SU-DHL-6 (cell line): ENCODE measurements at regions not wholly inside any gene's neighbourhood (a gene's known extent, or its start where the extent isn't known, plus 50 kb on each side); places are given as distances from the start of the nearest gene placed in this dataset.

ENCODE experiments used
- EZH2phosphoT487 ChIP-seq: fragments of 200-600 bp; sonication (generic), shearing (Covaris generic); conservative IDR thresholded peaks from 2 replicates; pipeline ENCODE4 v1.6.1; 2018; ENCODE audit warnings: mild to moderate bottlenecking, antibody characterized with exemption, low read length, moderate library complexity, mixed read lengths
- TF ChIP-seq, protein P1 (sequence below): fragments of 200-600 bp; sonication (generic); IDR thresholded peaks from one replicate; pipeline ENCODE4 v1.5.1; 2017; ENCODE audit warnings: antibody characterized with exemption, mild to moderate bottlenecking, low read length, moderate library complexity; ENCODE audit not compliant: insufficient read depth, poor library complexity, severe bottlenecking

DNA sequence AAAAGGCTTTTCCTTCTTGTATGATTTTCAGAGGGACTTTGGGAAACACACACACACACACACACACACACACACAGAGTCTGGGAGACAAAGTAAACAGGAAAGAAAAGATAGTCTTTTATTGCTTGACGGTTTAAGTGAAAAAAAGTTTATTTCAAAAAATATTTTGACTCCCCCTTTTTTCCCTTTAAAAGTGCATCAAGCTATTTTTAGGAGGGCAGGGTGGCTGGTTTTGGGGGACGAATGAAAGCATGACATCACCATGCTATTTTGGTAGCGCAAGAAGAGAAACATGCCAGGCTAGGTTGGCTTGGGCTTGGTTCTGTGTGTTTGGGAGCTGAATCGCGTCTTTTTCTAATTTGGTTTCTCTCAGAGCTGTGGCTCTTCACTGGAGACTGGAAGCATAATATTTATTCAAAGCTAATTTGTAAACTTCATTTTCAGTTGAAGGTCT is 129.2 kb downstream of the BAMBI start:
- TF ChIP-seq, protein P1, sequence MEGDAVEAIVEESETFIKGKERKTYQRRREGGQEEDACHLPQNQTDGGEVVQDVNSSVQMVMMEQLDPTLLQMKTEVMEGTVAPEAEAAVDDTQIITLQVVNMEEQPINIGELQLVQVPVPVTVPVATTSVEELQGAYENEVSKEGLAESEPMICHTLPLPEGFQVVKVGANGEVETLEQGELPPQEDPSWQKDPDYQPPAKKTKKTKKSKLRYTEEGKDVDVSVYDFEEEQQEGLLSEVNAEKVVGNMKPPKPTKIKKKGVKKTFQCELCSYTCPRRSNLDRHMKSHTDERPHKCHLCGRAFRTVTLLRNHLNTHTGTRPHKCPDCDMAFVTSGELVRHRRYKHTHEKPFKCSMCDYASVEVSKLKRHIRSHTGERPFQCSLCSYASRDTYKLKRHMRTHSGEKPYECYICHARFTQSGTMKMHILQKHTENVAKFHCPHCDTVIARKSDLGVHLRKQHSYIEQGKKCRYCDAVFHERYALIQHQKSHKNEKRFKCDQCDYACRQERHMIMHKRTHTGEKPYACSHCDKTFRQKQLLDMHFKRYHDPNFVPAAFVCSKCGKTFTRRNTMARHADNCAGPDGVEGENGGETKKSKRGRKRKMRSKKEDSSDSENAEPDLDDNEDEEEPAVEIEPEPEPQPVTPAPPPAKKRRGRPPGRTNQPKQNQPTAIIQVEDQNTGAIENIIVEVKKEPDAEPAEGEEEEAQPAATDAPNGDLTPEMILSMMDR = no peak
- no peak for TF ChIP-seq EZH2phosphoT487
